H1 (cell line): ENCODE measurements at regions not wholly inside any gene's neighbourhood (a gene's known extent, or its start where the extent isn't known, plus 50 kb on each side); places are given as distances from the start of the nearest gene placed in this dataset.
A peak's percentile ranks its signal among the peaks of the same experiment; 100 is the strongest.

Source experiments
- CTCF ChIA-PET: fragments of 300-600 bp; sonication (Branson Sonifier 250); formaldehyde crosslinking; loops from one replicate; lab custom pipeline; 2021; ENCODE audit not compliant: partially characterized antibody; lab: Charles Lee
- POLR2A ChIA-PET: fragments of 300-600 bp; sonication (Branson Sonifier 250); formaldehyde crosslinking; loops from one replicate; lab custom pipeline; 2021; ENCODE audit warnings: inconsistent platforms; ENCODE audit not compliant: partially characterized antibody; lab: Charles Lee
- DNase-seq, 2 experiments: peaks; one replicate each; pipeline versions ENCODE4 v3.0.0 to v3.0.0-alpha.2; 2010 to 2022; ENCODE audit warnings: low spot score in 2 of 2, low read depth in 1 of 2, mixed read lengths in 1 of 2
- FAIRE-seq: peaks from 2 replicates; lab custom pipeline; 2011; peaks lifted over from hg19 to GRCh38; lab: Jason Lieb, UNC
- H2AFZ ChIP-seq: 2 replicates; pipeline ENCODE4 v1.8.1; 2012; ENCODE audit warnings: low read length, inconsistent platforms
- H2AK5ac ChIP-seq: 2 replicates; pipeline ENCODE4 v1.6.1; 2013; ENCODE audit warnings: low read depth, low read length
- H2BK120ac ChIP-seq: replicated peaks from 2 replicates; pipeline ENCODE3; 2013; ENCODE audit warnings: low read depth, low read length, inconsistent platforms
- H2BK12ac ChIP-seq: 2 replicates; pipeline ENCODE4 v1.6.1; 2013; ENCODE audit warnings: low read depth, low read length
- H2BK15ac ChIP-seq: 2 replicates; pipeline ENCODE4 v1.6.1; 2013; ENCODE audit warnings: low read length
- H2BK20ac ChIP-seq: 2 replicates; pipeline ENCODE4 v1.6.1; 2013; ENCODE audit warnings: low read length
- H2BK5ac ChIP-seq: 2 replicates; pipeline ENCODE4 v1.6.1; 2013; ENCODE audit warnings: low read depth, low read length
- H3K14ac ChIP-seq: 2 replicates; pipeline ENCODE4 v1.6.1; 2013; ENCODE audit warnings: inconsistent platforms; ENCODE audit not compliant: insufficient read length
- H3K18ac ChIP-seq: 2 replicates; pipeline ENCODE4 v1.6.1; 2013; ENCODE audit warnings: low read length; ENCODE audit errors: extremely low read depth
- H3K23ac ChIP-seq: 2 replicates; pipeline ENCODE4 v1.6.1; 2013; ENCODE audit warnings: inconsistent platforms; ENCODE audit not compliant: insufficient read length
- H3K23me2 ChIP-seq: 2 replicates; pipeline ENCODE4 v1.6.1; 2013; ENCODE audit warnings: low read depth, low read length
- H3K27ac ChIP-seq: 2 replicates; pipeline ENCODE4 v1.6.1; 2011; ENCODE audit warnings: low read depth, low read length, inconsistent platforms
- H3K27me3 ChIP-seq, 4 experiments: replicated peaks in 1 of 4; 1 replicate in 1 of 4; 2 replicates in 3 of 4; pipeline versions ENCODE4 v1.6.1 to v1.8.1; 2011 to 2013; ENCODE audit warnings: low read length in 3 of 4, mild to moderate bottlenecking in 3 of 4, inconsistent platforms in 2 of 4, mixed read lengths in 2 of 4, moderate library complexity in 1 of 4; ENCODE audit not compliant: control insufficient read depth in 3 of 4, insufficient read depth in 3 of 4; ENCODE audit errors: extremely low read depth in 1 of 4
- H3K36me3 ChIP-seq, 4 experiments: 2 replicates each; pipeline versions ENCODE4 v1.6.1 to v1.8.1; 2011 to 2013; ENCODE audit warnings: mild to moderate bottlenecking in 4 of 4, low read length in 3 of 4, moderate library complexity in 2 of 4, control low read depth in 1 of 4, inconsistent platforms in 1 of 4; ENCODE audit not compliant: insufficient read depth in 4 of 4, control insufficient read depth in 2 of 4
- H3K4ac ChIP-seq: replicated peaks from 2 replicates; pipeline ENCODE3; 2013; ENCODE audit warnings: low read length, low read depth, mixed read lengths, inconsistent platforms; ENCODE audit not compliant: insufficient read length
- H3K4me1 ChIP-seq, 4 experiments: replicated peaks in 1 of 4; 1 replicate in 1 of 4; 2 replicates in 3 of 4; pipeline versions ENCODE4 v1.6.1 to v1.8.1; 2011 to 2013; ENCODE audit warnings: low read length in 3 of 4, inconsistent platforms in 2 of 4, mixed read lengths in 1 of 4; ENCODE audit not compliant: insufficient read depth in 4 of 4, control insufficient read depth in 3 of 4
- H3K4me2 ChIP-seq, 2 experiments: 2 replicates each; pipeline versions ENCODE4 v1.6.1 to v1.8.1; 2011 to 2013; ENCODE audit warnings: low read depth in 2 of 2, low read length in 2 of 2, control low read depth in 1 of 2, inconsistent platforms in 1 of 2, mild to moderate bottlenecking in 1 of 2; ENCODE audit not compliant: insufficient read depth in 1 of 2
- H3K4me3 ChIP-seq, 4 experiments: fragments of 200-600, 300-600 bp in 1 of 4; sonication (generic), shearing (Covaris generic), sonication (Bioruptor Twin) in 1 of 4; 2 replicates each; pipeline versions ENCODE4 v1.5.1 to v1.8.1; 2011 to 2016; ENCODE audit warnings: low read length in 4 of 4, low read depth in 3 of 4, control low read depth in 2 of 4, inconsistent platforms in 2 of 4, mild to moderate bottlenecking in 2 of 4, mixed read lengths in 1 of 4, moderate library complexity in 1 of 4; ENCODE audit not compliant: insufficient read depth in 2 of 4; ENCODE audit errors: extremely low read depth in 1 of 4
- H3K56ac ChIP-seq: replicated peaks from 2 replicates; pipeline ENCODE3; 2013; ENCODE audit warnings: low read depth, mild to moderate bottlenecking, mixed read lengths, low read length, inconsistent platforms; ENCODE audit not compliant: insufficient read length
- H3K79me1 ChIP-seq: 2 replicates; pipeline ENCODE4 v1.6.1; 2013; ENCODE audit warnings: low read depth, low read length, control low read depth
- H3K79me2 ChIP-seq, 2 experiments: 2 replicates each; pipeline versions ENCODE4 v1.6.1 to v1.8.1; 2012 to 2013; ENCODE audit warnings: low read length in 2 of 2, mild to moderate bottlenecking in 2 of 2, inconsistent platforms in 1 of 2; ENCODE audit not compliant: insufficient read depth in 2 of 2, control insufficient read depth in 1 of 2
- H3K9ac ChIP-seq, 4 experiments: replicated peaks in 1 of 4; 1 replicate in 1 of 4; 2 replicates in 3 of 4; pipeline versions ENCODE4 v1.6.1 to v1.8.1; 2011 to 2013; ENCODE audit warnings: low read depth in 3 of 4, low read length in 3 of 4, control low read depth in 2 of 4, mild to moderate bottlenecking in 2 of 4, moderate library complexity in 2 of 4, inconsistent platforms in 1 of 4; ENCODE audit errors: extremely low read depth in 1 of 4
- H3K9me3 ChIP-seq, 2 experiments: 2 replicates each; pipeline versions ENCODE4 v1.6.1 to v1.8.1; 2012 to 2013; ENCODE audit warnings: mild to moderate bottlenecking in 2 of 2, moderate library complexity in 2 of 2, control low read depth in 1 of 2, inconsistent platforms in 1 of 2, low read depth in 1 of 2, low read length in 1 of 2, mixed read lengths in 1 of 2; ENCODE audit not compliant: insufficient read depth in 2 of 2
- H4K20me1 ChIP-seq, 2 experiments: replicated peaks in 1 of 2; 2 replicates each; pipeline versions ENCODE3 to v1.8.1; 2011 to 2013; ENCODE audit warnings: inconsistent platforms in 2 of 2, low read length in 2 of 2, mild to moderate bottlenecking in 1 of 2; ENCODE audit not compliant: insufficient read depth in 2 of 2, control insufficient read depth in 1 of 2
- H4K5ac ChIP-seq: 2 replicates; pipeline ENCODE4 v1.6.1; 2013; ENCODE audit warnings: low read length, low read depth, mixed read lengths, inconsistent platforms; ENCODE audit not compliant: insufficient read length
- H4K8ac ChIP-seq: 2 replicates; pipeline ENCODE4 v1.8.0; 2013; ENCODE audit warnings: mild to moderate bottlenecking, moderate library complexity, low read length, inconsistent platforms; ENCODE audit not compliant: insufficient read depth; ENCODE audit errors: extremely low read depth
- H4K91ac ChIP-seq: replicated peaks from 2 replicates; pipeline ENCODE3; 2013; ENCODE audit warnings: low read length, mixed read lengths, inconsistent platforms; ENCODE audit not compliant: insufficient read length
- MAFK ChIP-seq: IDR thresholded peaks from 2 replicates; pipeline ENCODE4 v1.6.1; 2012; ENCODE audit warnings: low read depth, mild to moderate bottlenecking, improper control_type of control experiment, low read length
- RFX5 ChIP-seq: IDR thresholded peaks from 2 replicates; pipeline ENCODE4 v1.6.1; 2011; ENCODE audit warnings: low read depth, low read length, improper control_type of control experiment, borderline replicate concordance
- WGBS, 2 experiments: shearing (Covaris generic) in 1 of 2; methylation state at CpG; one replicate each; pipeline versions ENCODE4 v1.1.6 to v1.1.7; 2013 to 2015; ENCODE audit warnings: low lambda C conversion rate in 2 of 2, mixed read lengths in 2 of 2, inconsistent platforms in 1 of 2, low coverage in 1 of 2, missing lambda C conversion rate in 1 of 2; ENCODE audit not compliant: insufficient replicate concordance in 2 of 2, insufficient coverage in 1 of 2, insufficient read length in 1 of 2; ENCODE audit errors: extremely low coverage in 1 of 2, missing lambda C conversion rate in 1 of 2; 5-methylcytosine and 5-hydroxymethylcytosine counted together

DNA sequence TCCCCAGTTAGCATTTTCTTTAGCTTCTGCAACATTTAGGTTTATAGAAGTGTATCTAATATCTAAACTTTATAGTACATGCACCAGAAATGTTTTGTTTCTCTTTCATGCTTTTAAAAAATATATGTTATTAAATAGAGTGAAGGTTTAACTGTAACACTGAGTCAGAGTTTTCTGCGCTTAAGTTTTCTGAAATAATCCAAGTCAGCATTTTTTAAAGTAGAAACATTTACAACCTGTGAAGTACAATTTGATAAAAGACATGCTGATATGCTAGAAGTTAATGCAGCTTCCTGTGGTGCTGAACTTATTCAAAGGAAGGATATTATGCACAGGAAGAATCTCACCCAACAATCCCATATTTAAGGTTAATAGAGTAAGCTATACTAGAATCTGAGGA lies 1096.8 kb downstream of the LRFN5 start:
- H2BK5ac ChIP-seq: no peak overlapping the region
- H3K4me3 ChIP-seq: no peak overlapping the region
- H4K5ac ChIP-seq: no peak overlapping the region
- no peak overlapping the region for H2BK120ac ChIP-seq
- H3K4ac ChIP-seq: no peak overlapping the region
- no peaks in the 10 kb centered on the region for H3K23me2 ChIP-seq
- TF ChIP-seq MAFK (peak; percentile 37; the same call in 1 of the 2 replicates), RFX5 (no peak)
- no peak overlapping the region for H3K4me2 ChIP-seq
- no peaks in the 10 kb centered on the region for H3K27me3 ChIP-seq
- H4K8ac ChIP-seq: no peak overlapping the region
- H2AFZ ChIP-seq: no peak overlapping the region
- no peak overlapping the region for H3K14ac ChIP-seq
- ChIA-PET CTCF (no interaction called here), POLR2A (no interaction called here)
- H3K9ac ChIP-seq: no peak overlapping the region
- no peak overlapping the region for H3K27ac ChIP-seq
- no peaks in the 10 kb centered on the region for H3K79me2 ChIP-seq
- WGBS, 2 experiments: 100% methylated on average over 1 of the region's 1 CpG; no CpG with 5 or more reads in 1 of the 2 experiments
- no peaks in the 10 kb centered on the region for H3K9me3 ChIP-seq
- H3K4me1 ChIP-seq: no peaks in the 10 kb centered on the region
- H4K91ac ChIP-seq: no peak overlapping the region
- no peak overlapping the region for H2BK15ac ChIP-seq
- no peak overlapping the region for H2BK20ac ChIP-seq
- H2AK5ac ChIP-seq: no peak overlapping the region
- H2BK12ac ChIP-seq: no peak overlapping the region
- FAIRE-seq: no peak
- no peaks in the 10 kb centered on the region for H3K36me3 ChIP-seq
- H4K20me1 ChIP-seq: no peaks in the 10 kb centered on the region
- no peaks in the 10 kb centered on the region for H3K79me1 ChIP-seq
- H3K18ac ChIP-seq: no peak overlapping the region
- no peak overlapping the region for H3K23ac ChIP-seq
- no peak overlapping the region for H3K56ac ChIP-seq
- no peak for DNase-seq
